A673 (cell line): ENCODE measurements at regions not wholly inside any gene's neighbourhood (a gene's known extent, or its start where the extent isn't known, plus 50 kb on each side); places are given as distances from the start of the nearest gene placed in this dataset.

ENCODE experiments used
- BruUV-seq: library from RNA; stranded (reverse); fragments of 400-500 nt; replicated peaks from 2 replicates; lab custom pipeline; 2021; lab: Mats Ljungman, UMichigan
- CTCF ChIA-PET: fragments of 300-600 bp; sonication (Branson Sonifier 250); formaldehyde crosslinking; loops from one replicate; lab custom pipeline; 2022; ENCODE audit warnings: antibody characterized with exemption; lab: Charles Lee
- POLR2A ChIA-PET: fragments of 300-600 bp; sonication (Branson Sonifier 250); formaldehyde crosslinking; loops from one replicate; lab custom pipeline; 2022; ENCODE audit warnings: antibody characterized with exemption; ENCODE audit not compliant: low non-redundant PET; lab: Charles Lee
- DNase-seq: peaks from one replicate; pipeline ENCODE4 v3.0.0-alpha.2; 2015; ENCODE audit warnings: low spot score
- H3K27ac ChIP-seq: fragments of 200-600 bp; sonication (generic); 2 replicates; pipeline ENCODE4 v1.5.1; 2016; ENCODE audit warnings: mixed run types, low read depth, mild to moderate bottlenecking, mixed read lengths, antibody characterized with exemption, low read length; ENCODE audit not compliant: poor library complexity, severe bottlenecking
- H3K27me3 ChIP-seq: fragments of 200-600 bp; sonication (generic); replicated peaks from 2 replicates; pipeline ENCODE4 v1.6.1; 2017; ENCODE audit warnings: mixed run types, low read depth, mild to moderate bottlenecking, mixed read lengths, antibody characterized with exemption, low read length; ENCODE audit not compliant: insufficient read depth, poor library complexity
- H3K36me3 ChIP-seq: fragments of 200-600 bp; sonication (generic); 2 replicates; pipeline ENCODE4 v1.6.1; 2016; ENCODE audit warnings: mixed run types, mild to moderate bottlenecking, mixed read lengths, antibody characterized with exemption, low read length; ENCODE audit not compliant: insufficient read depth, poor library complexity, severe bottlenecking
- H3K4me1 ChIP-seq: fragments of 200-600 bp; sonication (generic); 2 replicates; pipeline ENCODE4 v1.6.1; 2017; ENCODE audit warnings: mixed run types, mild to moderate bottlenecking, mixed read lengths, antibody characterized with exemption, low read length; ENCODE audit not compliant: insufficient read depth, poor library complexity, severe bottlenecking
- H3K4me3 ChIP-seq: fragments of 200-600 bp; sonication (generic); 2 replicates; pipeline ENCODE4 v1.5.1; 2016; ENCODE audit warnings: low read depth, mixed run types, mild to moderate bottlenecking, mixed read lengths, low read length; ENCODE audit not compliant: poor library complexity, severe bottlenecking
- H3K9me3 ChIP-seq: fragments of 200-600 bp; sonication (generic); 2 replicates; pipeline ENCODE4 v1.6.1; 2016; ENCODE audit warnings: mixed run types, low read depth, mild to moderate bottlenecking, mixed read lengths, antibody characterized with exemption, low read length; ENCODE audit not compliant: poor library complexity, severe bottlenecking
- EZH2 ChIP-seq: fragments of 200-600 bp; sonication (generic); IDR thresholded peaks from 2 replicates; pipeline ENCODE4 v1.6.1; 2017; ENCODE audit warnings: borderline replicate concordance, low read depth, mild to moderate bottlenecking, mixed read lengths, antibody characterized with exemption, low read length; ENCODE audit not compliant: poor library complexity, severe bottlenecking
- intact Hi-C: fragments of 100-400 bp; cut with micrococcal nuclease; formaldehyde crosslinking; loops from one replicate; pipeline ENCODE4 v1.10.0; 2022; ENCODE audit not compliant: unreplicated experiment
- TF ChIP-seq, protein P1 (sequence below): fragments of 300-800, 200-600 bp; sonication (generic); conservative IDR thresholded peaks from 2 replicates; pipeline ENCODE4 v1.5.1; 2017; ENCODE audit warnings: low read depth, mild to moderate bottlenecking, antibody characterized with exemption, low read length, moderate library complexity, mixed read lengths

DNA sequence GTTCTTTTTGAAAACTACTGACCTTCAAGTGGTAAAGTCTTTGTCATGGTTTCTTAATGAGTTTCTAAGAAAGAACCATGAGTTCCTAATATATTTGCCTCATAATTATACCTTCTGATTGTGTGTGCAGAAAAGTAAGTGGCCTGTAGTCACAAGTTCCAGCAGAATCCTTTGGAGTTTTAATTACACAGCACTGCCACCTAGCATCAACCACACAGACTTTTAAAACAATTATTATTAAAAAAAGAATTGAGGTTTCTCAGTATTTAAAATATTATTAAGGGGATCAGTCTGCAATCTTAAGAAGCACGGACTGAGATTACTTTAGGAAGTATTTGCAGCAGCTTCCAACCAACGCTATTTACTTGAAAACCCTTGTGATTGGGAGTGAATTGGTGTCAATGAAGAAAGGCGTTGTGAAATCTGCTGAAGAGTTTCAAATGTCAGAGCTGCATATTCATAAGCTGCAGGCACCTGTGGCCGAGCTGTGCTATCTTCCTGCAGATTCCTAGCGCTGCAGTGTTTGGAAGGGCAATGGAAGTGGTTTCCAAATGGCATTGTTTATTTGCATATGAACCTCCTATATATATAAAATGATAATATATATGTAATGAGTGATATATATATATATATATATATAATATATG lies 1074.2 kb upstream of the WWC1 start:
- no peak overlapping the region for H3K27ac ChIP-seq
- intact Hi-C loops = loop anchor here (10.0 kb wide), 1 partner anchor 152 kb away; no protein-coding TSS in a partner anchor
- ChIA-PET CTCF (no interaction called here), POLR2A (no interaction called here)
- no peaks in the 10 kb centered on the region for H3K9me3 ChIP-seq
- BruUV-seq = no TSS peak
- H3K4me1 ChIP-seq = no peaks in the 10 kb centered on the region
- H3K36me3 ChIP-seq = no peaks in the 10 kb centered on the region
- H3K4me3 ChIP-seq = no peak overlapping the region
- DNase-seq = peak; percentile 33
- no peak for TF ChIP-seq EZH2
- TF ChIP-seq, protein P1, sequence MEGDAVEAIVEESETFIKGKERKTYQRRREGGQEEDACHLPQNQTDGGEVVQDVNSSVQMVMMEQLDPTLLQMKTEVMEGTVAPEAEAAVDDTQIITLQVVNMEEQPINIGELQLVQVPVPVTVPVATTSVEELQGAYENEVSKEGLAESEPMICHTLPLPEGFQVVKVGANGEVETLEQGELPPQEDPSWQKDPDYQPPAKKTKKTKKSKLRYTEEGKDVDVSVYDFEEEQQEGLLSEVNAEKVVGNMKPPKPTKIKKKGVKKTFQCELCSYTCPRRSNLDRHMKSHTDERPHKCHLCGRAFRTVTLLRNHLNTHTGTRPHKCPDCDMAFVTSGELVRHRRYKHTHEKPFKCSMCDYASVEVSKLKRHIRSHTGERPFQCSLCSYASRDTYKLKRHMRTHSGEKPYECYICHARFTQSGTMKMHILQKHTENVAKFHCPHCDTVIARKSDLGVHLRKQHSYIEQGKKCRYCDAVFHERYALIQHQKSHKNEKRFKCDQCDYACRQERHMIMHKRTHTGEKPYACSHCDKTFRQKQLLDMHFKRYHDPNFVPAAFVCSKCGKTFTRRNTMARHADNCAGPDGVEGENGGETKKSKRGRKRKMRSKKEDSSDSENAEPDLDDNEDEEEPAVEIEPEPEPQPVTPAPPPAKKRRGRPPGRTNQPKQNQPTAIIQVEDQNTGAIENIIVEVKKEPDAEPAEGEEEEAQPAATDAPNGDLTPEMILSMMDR = no peak; the same call in 1 of the 2 replicates
- H3K27me3 ChIP-seq = no peaks in the 10 kb centered on the region

DNA sequence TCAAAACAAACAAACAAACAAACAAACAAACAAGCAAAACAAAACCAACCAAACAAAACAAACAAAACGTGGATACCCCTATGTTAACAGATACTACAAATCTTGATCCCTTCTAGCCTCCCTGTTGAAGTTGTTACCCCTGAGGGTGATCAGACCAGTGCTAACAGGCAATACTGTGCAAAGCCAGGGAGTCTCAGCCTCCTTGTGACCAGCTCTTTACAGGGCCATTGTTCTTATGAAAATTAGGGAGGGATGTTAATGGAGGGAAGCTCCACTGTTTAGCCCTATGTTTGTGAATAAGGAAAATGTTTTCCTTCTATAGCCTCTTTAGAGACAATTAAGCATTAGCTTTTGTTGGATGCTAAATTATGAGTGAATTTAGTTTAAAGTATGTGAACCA lies 1072.1 kb upstream of the WWC1 start:
- Histone ChIP-seq H3K27me3 (no peaks in the 10 kb centered on the region), H3K9me3 (no peaks in the 10 kb centered on the region), H3K4me3 (no peak overlapping the region), H3K27ac (no peak overlapping the region), H3K4me1 (no peaks in the 10 kb centered on the region), H3K36me3 (no peaks in the 10 kb centered on the region)
- intact Hi-C loops = loop anchor here (10.0 kb wide), 1 partner anchor 154 kb away; no protein-coding TSS in a partner anchor
- CTCF ChIA-PET = no interaction called here
- TF ChIP-seq EZH2 = no peak
- TF ChIP-seq, protein P1 = no peak
- POLR2A ChIA-PET = no interaction called here
- BruUV-seq = no TSS peak
- no peak for DNase-seq

DNA sequence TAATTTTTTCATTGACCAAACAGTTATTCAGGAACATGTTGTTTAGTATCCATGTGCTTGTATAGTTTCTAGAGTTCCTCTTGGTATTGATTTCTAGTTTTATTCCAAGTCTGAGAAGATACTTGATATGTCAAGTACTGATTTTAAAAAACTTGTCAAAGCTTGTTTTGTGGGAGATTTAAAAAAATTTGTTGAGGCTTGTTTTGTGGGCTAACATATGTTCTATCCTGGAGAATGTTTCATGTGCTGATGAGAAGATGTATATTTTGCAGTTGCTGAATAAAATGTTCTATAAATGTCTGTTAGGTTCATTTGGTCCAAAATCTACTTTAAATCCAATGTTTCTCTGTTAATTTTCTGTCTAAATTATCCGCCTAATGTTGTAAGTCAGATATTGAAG lies 1065.1 kb upstream of the WWC1 start:
- CTCF ChIA-PET = no interaction called here
- H3K9me3 ChIP-seq = no peaks in the 10 kb centered on the region
- TF ChIP-seq, protein P1 = no peak
- TF ChIP-seq EZH2 = no peak
- intact Hi-C loops = no loop called here
- no peak overlapping the region for H3K4me3 ChIP-seq
- no peaks in the 10 kb centered on the region for H3K4me1 ChIP-seq
- H3K27ac ChIP-seq = no peak overlapping the region
- no peaks in the 10 kb centered on the region for H3K27me3 ChIP-seq
- H3K36me3 ChIP-seq = no peaks in the 10 kb centered on the region
- BruUV-seq = no TSS peak
- no peak for DNase-seq
- POLR2A ChIA-PET = no interaction called here
